GM19395 (cell line): ENCODE measurements at regions not wholly inside any gene's neighbourhood (a gene's known extent, or its start where the extent isn't known, plus 50 kb on each side); places are given as distances from the start of the nearest gene placed in this dataset.

Experiments
- ATAC-seq: cut with Tn5 transposase; IDR thresholded peaks from one replicate; pipeline ENCODE4 v1.9.1; 2021; ENCODE audit warnings: mild to moderate bottlenecking, moderate library complexity; ENCODE audit not compliant: unreplicated experiment

- ATAC-seq = no peak
Observed at GRCh38 chr6:43924222-43924702, 154.3 kb downstream of the VEGFA start.

GRCh38 chr6:43923376-43924221, 153.6 kb downstream of the VEGFA start:
- no peak for ATAC-seq

- ATAC-seq = no peak
Observed at GRCh38 chr6:43922426-43923375, 152.7 kb downstream of the VEGFA start.

GRCh38 chr6:43921548-43922425, 151.8 kb downstream of the VEGFA start:
- ATAC-seq = no peak

GRCh38 chr6:43921039-43921438, 151.0 kb downstream of the VEGFA start:
- no peak for ATAC-seq

GRCh38 chr6:43919774-43920173, 149.8 kb downstream of the VEGFA start:
- no peak for ATAC-seq

GRCh38 chr6:43917878-43918382, 147.9 kb downstream of the VEGFA start:
- no peak for ATAC-seq

GRCh38 chr6:43916924-43917877, 147.2 kb downstream of the VEGFA start:
- no peak for ATAC-seq

- ATAC-seq = no peak
Observed at GRCh38 chr6:43915986-43916923, 146.2 kb downstream of the VEGFA start.

GRCh38 chr6:43915208-43915869, 145.3 kb downstream of the VEGFA start:
- ATAC-seq = no peak

GRCh38 chr6:43914272-43915147, 144.5 kb downstream of the VEGFA start:
- ATAC-seq = no peak

- ATAC-seq = no peak
Observed at GRCh38 chr6:43913375-43914271, 143.6 kb downstream of the VEGFA start.

- ATAC-seq = no peak
Observed at GRCh38 chr6:43912598-43913371, 142.8 kb downstream of the VEGFA start.

- no peak for ATAC-seq
Observed at GRCh38 chr6:43912116-43912577, 142.1 kb downstream of the VEGFA start.
